BE2C (cell line): ENCODE measurements at regions not wholly inside any gene's neighbourhood (a gene's known extent, or its start where the extent isn't known, plus 50 kb on each side); places are given as distances from the start of the nearest gene placed in this dataset.

Experiments
- DNase-seq: peaks from one replicate; pipeline ENCODE4 v3.0.0-alpha.2; 2020
- H3K27me3 ChIP-seq: fragments of 250-450 bp; sonication (Bioruptor Pico); 2 replicates; pipeline ENCODE4 v1.5.1; 2020; ENCODE audit warnings: mild to moderate bottlenecking
- H3K36me3 ChIP-seq: fragments of 250-450 bp; sonication (Bioruptor Pico); 2 replicates; pipeline ENCODE4 v1.5.1; 2020; ENCODE audit warnings: mild to moderate bottlenecking
- H3K4me1 ChIP-seq: fragments of 250-450 bp; sonication (Bioruptor Pico); 2 replicates; pipeline ENCODE4 v1.5.1; 2020
- H3K4me3 ChIP-seq: 2 replicates; pipeline ENCODE4 v1.5.1; 2011; ENCODE audit warnings: low read depth, low read length
- H3K9me3 ChIP-seq: fragments of 250-450 bp; sonication (Bioruptor Pico); 2 replicates; pipeline ENCODE4 v1.5.1; 2020
- TF ChIP-seq, protein P1 (sequence below): IDR thresholded peaks from 2 replicates; pipeline ENCODE4 v1.5.1; 2012; ENCODE audit warnings: mild to moderate bottlenecking, low read depth, low read length

DNA sequence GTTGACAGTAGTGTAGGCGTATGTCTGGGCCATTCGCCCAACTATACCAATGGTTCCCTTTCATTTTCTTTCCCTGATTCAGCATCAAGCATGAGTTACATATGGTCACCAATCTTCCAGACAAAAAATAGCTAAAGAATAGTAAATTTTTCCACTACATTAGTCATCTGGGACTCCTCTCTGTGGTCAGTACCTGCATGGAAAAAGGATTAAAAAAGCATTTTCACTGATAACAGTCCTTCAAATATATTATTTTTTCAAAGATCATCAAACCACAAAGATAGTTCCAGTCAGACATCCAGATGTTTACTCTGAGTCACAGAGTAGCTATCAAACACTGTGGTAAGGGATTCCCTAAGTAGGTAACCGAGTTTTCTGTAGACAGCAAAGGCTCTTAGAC is 302.6 kb upstream of the SEMA3D start:
- H3K9me3 ChIP-seq: no peaks in the 10 kb centered on the region
- H3K27me3 ChIP-seq: no peaks in the 10 kb centered on the region
- no peak overlapping the region for H3K4me3 ChIP-seq
- H3K4me1 ChIP-seq: no peaks in the 10 kb centered on the region
- TF ChIP-seq, protein P1, sequence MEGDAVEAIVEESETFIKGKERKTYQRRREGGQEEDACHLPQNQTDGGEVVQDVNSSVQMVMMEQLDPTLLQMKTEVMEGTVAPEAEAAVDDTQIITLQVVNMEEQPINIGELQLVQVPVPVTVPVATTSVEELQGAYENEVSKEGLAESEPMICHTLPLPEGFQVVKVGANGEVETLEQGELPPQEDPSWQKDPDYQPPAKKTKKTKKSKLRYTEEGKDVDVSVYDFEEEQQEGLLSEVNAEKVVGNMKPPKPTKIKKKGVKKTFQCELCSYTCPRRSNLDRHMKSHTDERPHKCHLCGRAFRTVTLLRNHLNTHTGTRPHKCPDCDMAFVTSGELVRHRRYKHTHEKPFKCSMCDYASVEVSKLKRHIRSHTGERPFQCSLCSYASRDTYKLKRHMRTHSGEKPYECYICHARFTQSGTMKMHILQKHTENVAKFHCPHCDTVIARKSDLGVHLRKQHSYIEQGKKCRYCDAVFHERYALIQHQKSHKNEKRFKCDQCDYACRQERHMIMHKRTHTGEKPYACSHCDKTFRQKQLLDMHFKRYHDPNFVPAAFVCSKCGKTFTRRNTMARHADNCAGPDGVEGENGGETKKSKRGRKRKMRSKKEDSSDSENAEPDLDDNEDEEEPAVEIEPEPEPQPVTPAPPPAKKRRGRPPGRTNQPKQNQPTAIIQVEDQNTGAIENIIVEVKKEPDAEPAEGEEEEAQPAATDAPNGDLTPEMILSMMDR: no peak
- H3K36me3 ChIP-seq: no peaks in the 10 kb centered on the region
- DNase-seq: no peak

DNA sequence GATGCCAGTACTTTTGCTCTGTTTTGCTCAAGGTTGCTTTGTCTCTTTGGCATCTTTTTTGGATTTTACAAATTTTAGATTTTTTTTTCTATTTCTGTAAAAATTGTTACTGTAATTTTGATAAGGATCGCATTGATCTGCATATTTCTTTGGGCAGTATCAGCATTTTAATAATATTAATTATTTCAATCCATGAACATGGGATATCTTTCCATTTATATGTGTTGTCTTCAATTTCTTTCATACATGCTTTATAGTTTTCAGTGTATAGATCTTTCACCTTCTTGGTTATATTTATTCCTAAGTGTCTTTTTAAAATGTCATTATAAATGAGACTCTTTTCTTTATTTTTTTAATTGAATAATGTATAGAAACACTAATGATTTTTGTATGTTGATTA is 301.6 kb upstream of the SEMA3D start:
- H3K36me3 ChIP-seq: no peaks in the 10 kb centered on the region
- H3K9me3 ChIP-seq: no peaks in the 10 kb centered on the region
- H3K4me1 ChIP-seq: no peaks in the 10 kb centered on the region; the same call in 1 of the 2 replicates
- H3K27me3 ChIP-seq: no peaks in the 10 kb centered on the region
- TF ChIP-seq, protein P1: no peak
- no peak for DNase-seq
- H3K4me3 ChIP-seq: no peak overlapping the region

DNA sequence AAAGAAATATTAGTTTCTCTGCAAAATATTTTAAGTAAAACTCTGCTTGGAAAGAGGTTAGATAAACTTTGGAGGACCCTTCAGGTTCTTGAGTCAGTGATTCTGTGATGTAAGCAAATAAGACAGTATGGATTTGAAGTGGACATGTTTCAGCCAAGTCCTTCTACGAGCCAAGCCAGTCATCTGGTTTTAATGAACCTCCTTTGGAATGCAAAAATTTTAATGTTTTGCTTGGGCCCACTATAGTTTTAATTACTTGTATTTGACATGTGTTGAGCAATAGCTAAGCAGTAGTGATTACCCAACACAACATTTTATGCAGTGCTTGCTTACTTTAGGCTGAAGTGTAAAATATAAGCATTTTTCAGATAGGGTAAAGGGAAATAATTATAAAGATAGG is 296.3 kb upstream of the SEMA3D start:
- DNase-seq: no peak
- no peaks in the 10 kb centered on the region for H3K27me3 ChIP-seq
- TF ChIP-seq, protein P1: no peak
- H3K9me3 ChIP-seq: no peaks in the 10 kb centered on the region; the same call in 1 of the 2 replicates
- no peaks in the 10 kb centered on the region; the same call in 1 of the 2 replicates for H3K36me3 ChIP-seq
- peaks cover 8% of the 10 kb centered on the region for H3K4me1 ChIP-seq
- no peak overlapping the region for H3K4me3 ChIP-seq

DNA sequence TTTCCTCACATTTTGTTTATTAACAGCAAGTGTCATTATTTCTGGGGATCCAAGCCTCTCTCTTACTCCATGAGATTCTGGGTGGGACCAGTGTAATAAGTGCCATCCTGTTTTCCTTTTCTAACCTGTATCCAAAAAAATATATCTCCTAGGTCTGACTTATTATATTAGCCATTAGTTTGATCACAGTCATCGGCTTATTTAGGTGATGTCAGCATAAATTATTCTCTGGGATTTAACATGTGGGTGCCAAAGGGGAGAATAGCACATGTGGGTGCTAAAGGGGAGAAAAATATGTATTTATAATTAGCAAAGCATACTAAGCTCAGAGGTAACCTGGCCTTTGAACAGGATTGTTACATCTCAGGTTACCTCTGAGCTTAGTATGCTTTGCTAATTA is 293.8 kb upstream of the SEMA3D start:
- no peak for DNase-seq
- no peaks in the 10 kb centered on the region for H3K27me3 ChIP-seq
- H3K4me3 ChIP-seq: no peak overlapping the region
- H3K4me1 ChIP-seq: peaks cover 8% of the 10 kb centered on the region
- no peaks in the 10 kb centered on the region; the same call in 1 of the 2 replicates for H3K36me3 ChIP-seq
- no peaks in the 10 kb centered on the region; the same call in 1 of the 2 replicates for H3K9me3 ChIP-seq
- TF ChIP-seq, protein P1: no peak

DNA sequence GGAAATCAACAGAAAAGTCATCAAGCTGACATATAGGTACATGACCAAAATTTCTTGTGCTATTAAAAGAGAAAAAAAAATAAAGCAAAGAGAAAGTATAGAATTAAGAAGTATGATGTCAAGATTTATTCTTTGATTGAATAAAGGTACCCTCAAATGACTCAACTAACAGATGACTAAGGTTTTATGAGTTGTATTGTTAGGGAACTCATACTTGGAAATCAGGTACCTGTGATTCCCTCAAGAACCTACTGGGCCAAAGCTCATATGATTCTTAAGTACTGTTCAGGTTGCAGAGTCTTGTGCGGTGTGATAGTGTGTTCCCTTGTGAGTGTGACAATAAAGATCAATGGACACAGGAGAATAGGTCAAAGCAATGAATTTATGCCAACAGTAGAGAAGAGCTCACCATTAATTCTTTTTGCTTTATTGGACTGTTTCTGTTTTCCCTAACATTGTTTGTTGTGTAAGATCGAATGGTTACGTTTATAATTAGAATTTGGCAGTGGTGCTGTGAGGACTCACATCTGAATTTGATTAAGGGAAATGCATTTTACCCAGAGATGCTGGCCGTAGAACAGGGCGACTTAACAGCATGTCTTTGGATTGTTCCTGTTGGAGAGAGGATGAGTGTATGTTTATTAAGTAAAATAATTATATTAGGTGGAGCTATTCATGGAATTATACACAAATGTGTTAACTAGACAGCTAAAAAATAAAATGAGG is 293.2 kb upstream of the SEMA3D start:
- TF ChIP-seq, protein P1: no peak
- Histone ChIP-seq H3K9me3 (no peaks in the 10 kb centered on the region; the same call in 1 of the 2 replicates), H3K27me3 (no peaks in the 10 kb centered on the region), H3K4me1 (peaks cover 8% of the 10 kb centered on the region), H3K4me3 (no peak overlapping the region), H3K36me3 (no peaks in the 10 kb centered on the region; the same call in 1 of the 2 replicates)
- no peak for DNase-seq

DNA sequence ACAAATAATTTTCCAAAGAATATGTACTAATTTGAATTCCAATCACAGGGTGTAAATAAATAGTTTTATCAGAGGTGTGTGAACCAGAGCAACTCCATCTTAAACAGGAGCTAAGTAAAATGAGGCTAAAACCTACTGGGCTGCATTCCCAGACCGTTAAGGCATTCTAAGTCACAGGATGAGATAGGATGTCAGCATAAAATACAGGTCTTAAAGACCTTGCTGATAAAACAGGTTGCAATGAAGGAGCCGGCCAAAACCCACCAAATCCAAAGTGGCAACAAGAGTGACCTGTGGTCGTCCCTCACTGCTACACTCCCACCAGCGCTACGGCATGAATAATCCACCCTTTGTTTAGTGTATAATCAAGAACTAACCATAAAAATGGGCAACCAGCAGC is 291.7 kb upstream of the SEMA3D start:
- no peak for DNase-seq
- H3K36me3 ChIP-seq: no peaks in the 10 kb centered on the region; the same call in 1 of the 2 replicates
- TF ChIP-seq, protein P1: no peak
- H3K9me3 ChIP-seq: no peaks in the 10 kb centered on the region; the same call in 1 of the 2 replicates
- no peak overlapping the region for H3K4me3 ChIP-seq
- H3K4me1 ChIP-seq: peaks cover 8% of the 10 kb centered on the region
- H3K27me3 ChIP-seq: no peaks in the 10 kb centered on the region
